Lung microvascular endothelial cell (primary cell): ENCODE measurements at regions not wholly inside any gene's neighbourhood (a gene's known extent, or its start where the extent isn't known, plus 50 kb on each side); places are given as distances from the start of the nearest gene placed in this dataset.

Experiments
- DNase-seq, 2 donors: peaks; one replicate each; pipeline versions ENCODE4 v3.0.0 to v3.0.0-alpha.2; 2010; ENCODE audit warnings: low read depth in 2 of 2

DNA sequence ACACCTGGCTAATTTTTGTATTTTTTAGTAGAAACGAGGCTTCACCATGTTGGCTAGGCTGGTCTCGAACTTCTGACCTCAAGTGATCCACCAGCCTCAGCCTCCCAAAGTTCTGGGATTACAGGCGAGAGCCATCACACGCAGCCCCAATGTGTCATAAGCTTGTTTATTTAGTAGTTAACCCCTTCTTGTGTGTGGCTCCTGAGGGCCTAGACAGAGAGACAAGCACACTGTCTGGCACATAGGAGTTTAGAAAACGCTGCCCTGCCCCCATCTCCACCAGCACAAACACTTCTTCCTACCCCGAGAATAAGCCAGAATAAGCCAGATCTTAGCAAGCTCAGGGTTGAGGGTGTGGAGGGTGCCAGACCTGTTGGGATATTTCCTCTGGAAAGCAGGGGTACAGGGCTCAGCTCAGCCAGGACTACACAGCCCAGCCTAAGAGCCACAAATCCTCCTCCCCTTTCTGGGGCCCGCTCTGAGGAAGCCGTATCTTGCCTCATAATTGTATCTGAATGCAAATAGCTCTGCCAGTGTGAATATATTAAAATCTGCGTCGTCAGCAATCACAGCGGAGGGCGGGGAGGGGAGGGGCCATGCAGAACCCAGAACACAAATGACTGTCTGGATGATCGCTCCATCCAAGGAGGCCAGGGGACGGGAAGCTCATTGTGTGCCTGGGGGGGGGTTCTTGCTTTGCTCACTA lies 247.3 kb downstream of the MN1 start:
- peak in 1 of 2 donors; percentile 12 for DNase-seq

DNA sequence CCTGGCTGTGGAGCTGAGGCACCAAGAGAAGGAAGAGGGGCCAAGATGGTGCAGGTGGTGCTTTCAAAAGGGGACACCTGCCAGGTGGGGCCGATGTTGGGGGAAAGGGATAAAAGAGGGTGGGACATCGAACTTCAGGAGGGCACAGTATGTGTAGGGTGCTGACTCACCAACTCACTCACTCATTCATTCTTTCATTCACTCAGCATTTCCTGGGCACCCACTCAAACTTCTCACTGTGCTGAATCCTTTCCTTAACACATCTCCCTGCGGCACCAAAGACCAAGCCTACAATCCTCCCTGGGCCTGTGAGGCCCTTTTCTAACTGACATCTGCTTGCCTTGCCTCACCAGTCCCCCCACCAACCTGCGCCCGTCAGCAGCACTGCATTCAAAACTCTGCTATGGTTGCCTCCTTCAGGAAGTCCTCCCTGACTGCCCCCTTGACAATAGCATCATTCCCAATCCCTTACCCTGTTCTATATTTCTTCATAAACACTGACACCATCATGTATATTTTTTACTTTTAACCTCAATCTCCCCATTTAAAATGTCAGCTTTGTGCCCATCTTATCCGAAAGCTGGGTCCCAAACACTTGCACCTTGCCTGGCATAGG lies 246.6 kb downstream of the MN1 start:
- DNase-seq = no peak

DNA sequence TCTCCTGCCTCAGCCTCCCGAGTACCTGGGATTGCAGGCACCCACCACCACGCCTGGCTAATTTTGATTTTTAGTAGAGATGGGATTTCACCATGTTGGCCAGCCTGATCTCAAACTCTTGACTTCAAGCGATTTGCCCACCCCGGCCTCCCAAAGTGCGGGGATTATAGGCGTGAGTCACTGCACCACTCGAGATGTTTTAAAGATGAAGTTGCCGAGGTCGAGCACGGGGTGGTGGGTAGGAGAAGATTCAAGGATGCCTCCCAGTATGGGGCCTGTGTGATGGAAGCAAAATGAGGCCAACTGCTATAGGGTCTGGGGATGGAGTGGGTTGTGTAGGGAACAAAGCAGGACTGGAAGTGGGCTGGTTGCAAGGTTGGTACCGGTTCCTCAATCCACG lies 245.2 kb downstream of the MN1 start:
- DNase-seq = no peak

DNA sequence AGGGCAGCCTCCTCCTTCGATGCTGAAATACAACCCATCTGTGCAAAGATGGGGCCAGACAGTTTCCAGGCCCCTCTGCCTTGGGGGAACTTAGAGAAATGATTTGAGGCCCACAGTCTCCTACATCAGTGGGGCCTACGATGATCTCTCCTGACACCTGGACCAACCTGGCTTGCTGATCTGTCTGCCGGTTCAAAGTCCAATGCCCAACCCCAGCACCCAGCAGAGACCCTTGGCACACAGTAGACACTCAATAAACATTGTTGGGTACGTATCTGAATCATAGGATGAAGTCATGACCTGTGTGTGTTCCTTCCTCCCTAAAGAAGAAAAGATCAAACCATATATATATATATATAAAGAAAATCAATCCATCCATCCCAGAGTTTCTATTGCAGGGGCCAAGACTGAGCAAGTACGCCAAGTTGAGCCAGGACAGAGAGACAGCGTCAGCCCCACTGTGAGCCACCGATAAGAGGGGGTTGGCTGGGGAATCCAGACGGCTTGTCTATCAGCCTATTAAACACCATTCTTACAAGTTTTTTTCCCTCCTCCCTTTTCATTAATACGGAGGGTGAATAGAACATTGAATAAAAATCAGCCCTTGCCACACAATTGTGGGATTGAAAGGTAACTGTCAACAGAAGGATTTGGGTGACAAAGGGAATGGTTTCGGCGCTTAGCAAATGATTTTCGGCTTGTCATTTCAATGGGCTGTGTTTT lies 244.1 kb downstream of the MN1 start:
- no peak for DNase-seq

DNA sequence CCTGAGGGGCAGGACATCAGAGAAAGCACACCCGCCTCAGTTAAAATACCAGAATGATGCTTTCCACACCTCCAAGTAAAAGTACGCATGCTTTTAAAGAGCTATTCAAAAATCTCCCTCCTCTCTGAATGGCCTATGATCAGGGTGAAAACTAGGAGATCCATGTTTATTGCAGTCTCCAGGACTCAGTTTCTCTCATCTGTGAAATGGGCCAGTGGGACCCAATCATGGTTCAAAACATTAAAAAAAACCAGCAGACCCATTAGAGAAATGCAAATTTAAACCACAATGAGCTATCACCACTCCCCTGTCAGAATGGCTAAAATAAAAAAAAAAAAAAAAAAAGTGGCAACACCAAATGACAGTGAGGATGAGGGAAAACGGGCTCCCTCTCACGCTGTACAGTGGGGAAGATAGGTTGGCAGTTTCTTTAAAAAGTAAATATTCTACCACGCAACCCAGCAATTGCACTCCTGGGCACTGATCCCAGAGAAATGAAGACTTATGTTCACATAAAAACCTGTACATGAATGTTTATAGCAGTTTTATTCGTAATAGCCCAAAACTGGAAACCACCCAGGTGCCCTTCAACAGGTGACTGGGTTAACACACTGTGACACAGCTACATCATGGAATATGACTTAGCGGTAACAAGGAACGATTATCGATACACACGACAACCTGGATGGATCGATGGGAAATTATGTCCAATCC lies 242.7 kb downstream of the MN1 start:
- no peak for DNase-seq

DNA sequence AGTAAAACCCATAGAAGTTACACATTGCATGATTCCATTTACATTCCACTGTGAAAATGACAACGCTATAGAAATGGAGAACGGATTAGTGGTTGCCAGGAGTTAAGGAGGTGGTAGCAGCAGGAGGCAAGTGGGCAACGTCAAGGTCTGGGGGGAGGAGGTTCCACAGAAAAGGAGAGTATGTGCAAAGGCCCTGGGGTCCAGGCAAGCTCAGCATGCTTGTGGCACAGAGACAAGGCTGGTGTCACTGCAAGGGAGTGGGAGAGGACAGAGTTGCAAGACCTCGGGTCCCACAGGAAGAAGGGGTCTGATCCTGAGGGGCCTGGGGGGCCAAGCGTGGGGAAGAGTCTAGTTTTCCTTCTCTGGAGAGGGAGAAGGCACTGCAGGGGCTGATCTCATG lies 240.8 kb downstream of the MN1 start:
- DNase-seq = no peak

DNA sequence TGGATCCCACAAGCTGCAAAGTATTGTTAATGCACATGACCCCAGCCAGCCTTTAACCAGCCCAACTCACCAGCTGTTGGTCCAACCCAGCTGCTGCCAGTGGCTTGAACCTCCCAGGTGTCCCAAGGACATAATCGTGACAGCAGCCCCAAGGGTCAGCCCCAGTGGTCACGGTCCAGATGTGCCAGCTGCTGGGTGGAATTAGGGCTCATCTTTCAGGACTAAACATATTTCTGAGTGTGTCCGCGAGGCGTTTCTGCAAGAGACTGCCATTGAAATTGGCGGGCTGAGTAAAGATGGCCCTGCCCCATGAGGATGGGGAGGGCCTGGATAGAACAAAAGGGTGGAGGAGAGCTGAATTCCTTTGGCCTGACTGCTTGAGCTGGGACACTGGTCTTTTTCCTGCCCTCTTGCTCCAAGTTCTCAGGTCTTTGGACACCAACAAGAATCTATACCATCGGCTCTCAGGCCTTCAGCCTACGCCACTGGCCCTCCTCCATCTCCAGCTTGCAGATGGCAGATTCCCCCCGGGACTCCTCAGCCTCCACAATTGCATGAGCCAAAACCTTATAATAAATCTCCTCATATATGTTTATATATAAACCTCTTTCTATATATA lies 240.2 kb downstream of the MN1 start:
- DNase-seq = peak in 1 of 2 donors; percentile 15

DNA sequence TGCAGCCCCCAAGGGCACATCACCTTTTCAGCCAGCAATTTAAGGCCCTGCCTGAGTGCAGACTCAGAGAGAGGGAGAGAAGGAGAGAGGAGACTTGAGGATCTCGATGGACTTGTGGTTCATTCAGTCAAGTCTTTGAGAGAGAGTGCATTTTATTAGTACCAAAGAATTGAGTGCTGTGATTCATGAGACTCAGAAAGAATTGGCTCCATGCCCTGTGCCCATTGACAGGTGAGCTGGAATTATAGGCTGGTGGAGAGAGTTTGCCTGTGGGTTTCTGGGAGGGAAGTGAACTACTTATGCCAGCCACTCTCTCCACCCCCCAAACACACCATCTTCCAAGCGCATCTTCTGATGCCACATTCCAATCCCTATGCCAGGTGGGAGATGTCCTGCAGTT lies 236.8 kb downstream of the MN1 start:
- DNase-seq = no peak

DNA sequence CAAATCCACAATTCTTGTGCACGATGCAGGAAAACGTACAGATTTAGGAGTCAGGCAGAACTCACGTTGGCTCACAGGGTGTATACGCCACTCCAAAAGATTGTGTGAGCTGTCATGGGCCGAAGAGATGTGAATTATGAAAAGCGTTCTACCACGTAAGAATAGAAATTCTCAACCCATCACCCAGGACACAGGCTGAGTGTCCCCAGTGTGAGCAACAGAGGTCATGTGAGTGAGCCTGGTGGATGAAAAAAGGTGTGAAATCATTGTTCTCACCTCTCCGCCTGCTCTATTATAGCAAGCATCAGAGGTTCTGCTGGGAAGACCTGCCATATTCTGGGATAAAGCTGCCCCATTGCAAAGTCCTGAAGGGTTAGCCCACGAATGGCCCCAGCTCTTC lies 235.0 kb downstream of the MN1 start:
- DNase-seq = no peak

DNA sequence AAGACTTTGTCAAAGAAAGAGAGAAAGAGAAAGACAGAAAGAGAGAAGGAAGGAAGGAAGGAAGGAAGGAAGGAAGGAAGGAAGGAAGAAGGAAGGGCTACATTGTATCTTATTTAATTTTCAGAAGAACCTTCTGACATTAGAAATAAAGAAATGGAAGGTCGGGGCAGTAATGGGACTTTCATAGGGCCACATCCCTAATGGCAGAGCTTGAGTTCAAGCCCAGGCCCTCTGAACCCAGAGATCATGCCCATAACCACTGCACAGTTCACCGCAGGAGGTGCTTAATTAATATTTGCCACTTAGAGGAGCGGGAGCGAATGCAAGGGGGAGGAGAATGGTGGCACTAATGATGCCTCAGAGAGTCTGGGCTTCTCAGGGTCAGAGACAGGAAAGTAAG lies 233.3 kb downstream of the MN1 start:
- no peak for DNase-seq

DNA sequence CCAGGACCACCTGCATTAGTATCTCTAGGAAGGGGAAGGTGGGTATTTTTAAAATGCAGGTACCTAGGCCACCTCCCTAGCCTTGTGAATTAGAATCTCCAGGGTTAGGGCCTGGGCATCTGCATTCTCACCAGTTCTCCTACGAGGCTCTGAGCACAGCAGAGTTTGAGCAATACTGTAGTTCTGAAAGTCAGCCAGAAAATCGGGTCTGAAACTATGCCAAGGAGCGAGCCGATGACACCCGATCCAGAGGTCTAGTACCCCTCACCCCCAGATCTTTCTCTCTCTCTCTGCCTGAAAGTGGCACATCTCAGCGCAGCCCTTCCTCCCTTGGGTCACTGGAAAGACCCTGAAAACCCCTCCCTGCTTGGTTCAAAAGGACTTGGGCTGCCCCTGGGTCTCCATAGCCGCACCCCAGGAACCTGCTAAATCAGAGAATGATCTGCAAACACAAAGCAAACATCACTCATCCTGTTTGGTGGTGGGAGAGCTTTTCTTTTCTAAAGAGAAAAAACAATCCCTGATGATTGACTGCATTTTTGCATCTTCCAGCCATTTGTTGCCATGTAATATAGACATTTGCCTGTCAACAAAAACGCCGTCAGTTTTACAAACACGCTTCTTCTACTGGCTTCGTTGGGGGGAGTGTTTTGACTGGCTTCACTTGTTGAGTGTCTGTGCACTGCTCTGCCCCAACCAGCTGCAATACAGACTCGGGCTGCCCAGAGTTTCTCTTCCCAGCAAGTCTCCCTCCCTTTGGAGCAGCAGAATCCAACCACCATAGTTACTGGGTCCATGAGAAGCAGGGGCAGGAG lies 229.9 kb downstream of the MN1 start:
- DNase-seq = no peak

DNA sequence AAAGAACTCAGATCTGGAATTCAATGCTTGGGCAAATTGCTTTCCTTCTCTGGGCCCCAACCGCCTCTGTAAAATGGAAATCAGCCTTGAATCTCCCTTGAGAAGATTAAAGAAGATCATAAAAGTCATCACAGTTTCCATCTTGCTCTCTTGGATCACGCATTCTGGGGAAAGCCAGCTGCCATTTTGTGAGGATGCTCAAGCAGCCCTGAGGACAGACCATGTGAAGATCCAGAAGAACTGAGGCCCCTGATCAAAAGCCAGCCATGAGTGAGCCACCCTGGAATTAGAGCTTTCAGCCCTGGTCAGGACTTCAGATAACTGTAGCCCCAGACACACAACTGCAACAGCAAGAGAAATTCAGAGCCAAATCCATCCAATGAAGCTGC lies 229.3 kb downstream of the MN1 start:
- DNase-seq = no peak

DNA sequence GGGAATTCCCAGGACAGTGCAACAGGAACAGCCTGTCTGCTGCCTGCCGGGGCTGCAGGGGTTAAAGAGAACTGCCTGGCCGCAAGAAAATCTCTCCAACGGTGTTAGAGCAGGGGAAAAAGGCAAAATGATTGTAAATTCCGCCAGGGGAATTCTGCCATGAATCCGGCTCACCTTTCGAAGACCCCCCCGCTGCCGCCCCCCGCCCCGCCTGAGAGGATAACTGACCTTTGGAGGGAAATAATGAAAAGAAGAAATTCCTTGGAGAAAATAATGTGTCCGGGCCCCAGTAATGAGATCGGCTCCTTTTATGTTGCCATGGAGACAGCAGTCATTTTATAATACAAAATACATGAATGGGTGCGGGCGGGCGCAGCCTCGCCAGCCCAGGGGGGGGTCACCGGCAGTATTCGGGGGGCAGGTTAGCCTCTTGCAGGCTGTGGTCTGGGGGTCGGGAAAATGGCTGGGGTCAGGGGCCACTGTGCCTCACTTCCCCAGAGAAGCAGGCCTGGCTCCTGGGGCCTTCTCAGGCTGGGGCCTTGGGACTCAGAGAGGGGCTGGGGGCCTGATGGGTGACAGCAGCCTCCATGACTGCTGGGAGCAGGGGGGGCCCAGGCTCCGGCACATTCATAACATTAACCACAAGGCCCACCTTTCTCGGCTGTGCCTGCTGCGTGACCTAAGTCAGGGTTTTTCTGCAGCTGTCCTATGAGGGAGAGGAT lies 228.1 kb downstream of the MN1 start:
- DNase-seq = no peak

DNA sequence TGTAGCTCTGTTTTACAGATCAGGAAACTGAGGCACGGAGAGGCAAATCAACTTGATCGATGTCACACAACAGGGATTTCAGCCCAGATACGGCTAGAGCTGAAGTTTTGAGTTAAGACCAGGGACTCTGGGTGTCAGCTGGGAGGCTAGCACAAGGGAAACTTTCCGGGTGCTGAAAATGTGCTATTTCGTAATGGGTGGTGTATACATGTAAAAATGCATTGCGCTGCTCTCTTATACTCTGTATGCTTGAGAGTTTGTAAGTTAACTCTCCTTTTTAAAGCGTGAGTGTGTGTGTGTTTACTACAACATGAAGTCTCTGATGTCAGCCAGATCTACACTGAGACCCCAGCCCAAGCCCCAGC lies 227.6 kb downstream of the MN1 start:
- no peak for DNase-seq

DNA sequence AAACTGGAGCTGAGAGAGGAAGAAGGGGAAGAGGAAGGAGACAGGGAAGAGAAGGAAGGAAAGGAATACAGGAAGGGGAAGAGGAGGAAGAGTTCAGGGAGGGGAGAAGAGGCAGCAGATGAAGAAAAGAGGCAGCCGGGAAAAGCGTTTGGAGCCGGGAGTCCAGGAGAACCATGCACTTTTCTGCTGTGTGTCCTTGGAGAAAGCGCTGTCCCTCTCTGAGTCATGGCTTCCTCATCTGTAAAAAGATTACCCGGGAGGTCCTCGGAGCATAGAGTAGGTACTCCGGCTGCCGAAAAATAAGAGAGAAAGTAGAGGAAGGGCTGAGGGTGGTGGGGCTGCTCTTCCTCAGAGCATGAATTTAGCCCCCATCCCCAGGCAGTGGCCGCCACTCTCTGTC lies 226.9 kb downstream of the MN1 start:
- DNase-seq = no peak

DNA sequence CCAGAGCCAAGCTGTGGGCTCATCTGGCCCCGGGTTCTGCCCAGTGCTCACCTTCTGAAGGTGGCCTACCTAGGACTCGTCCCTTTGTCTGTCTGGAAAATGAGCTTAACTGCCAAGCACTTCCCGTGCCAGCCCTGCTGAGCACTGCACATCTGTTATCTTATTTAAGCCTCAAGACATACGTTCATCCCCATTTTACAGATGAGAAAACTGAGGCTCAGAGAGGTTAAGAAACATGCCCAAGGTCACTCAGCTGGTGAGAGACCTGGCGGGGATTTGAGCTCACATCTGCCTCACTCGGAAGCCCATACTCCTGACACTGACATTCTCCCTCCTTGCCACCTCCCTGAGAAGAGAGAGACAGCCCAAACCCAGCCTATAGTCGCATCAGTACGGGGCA lies 226.2 kb downstream of the MN1 start:
- no peak for DNase-seq

DNA sequence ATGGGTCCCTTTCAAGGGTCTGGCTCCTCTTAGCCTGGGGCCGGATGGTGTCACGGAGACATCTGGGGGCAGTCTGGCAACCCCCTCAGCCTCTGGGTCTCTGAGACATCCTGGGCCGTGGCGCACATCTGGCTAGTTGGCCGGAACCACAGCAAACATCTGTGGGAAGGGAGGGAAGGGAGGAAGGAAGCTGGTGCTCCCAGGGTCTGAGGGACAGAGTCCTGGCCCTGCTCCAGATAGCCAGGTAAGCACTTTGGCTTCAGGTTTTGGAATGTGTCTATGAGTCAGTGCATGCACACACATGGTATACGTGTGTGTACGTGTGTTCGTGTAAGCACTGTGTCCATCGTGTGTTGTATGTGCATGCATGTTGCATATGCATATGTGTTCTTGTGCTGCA lies 225.1 kb downstream of the MN1 start:
- peak in 1 of 2 donors; percentile 19 for DNase-seq

DNA sequence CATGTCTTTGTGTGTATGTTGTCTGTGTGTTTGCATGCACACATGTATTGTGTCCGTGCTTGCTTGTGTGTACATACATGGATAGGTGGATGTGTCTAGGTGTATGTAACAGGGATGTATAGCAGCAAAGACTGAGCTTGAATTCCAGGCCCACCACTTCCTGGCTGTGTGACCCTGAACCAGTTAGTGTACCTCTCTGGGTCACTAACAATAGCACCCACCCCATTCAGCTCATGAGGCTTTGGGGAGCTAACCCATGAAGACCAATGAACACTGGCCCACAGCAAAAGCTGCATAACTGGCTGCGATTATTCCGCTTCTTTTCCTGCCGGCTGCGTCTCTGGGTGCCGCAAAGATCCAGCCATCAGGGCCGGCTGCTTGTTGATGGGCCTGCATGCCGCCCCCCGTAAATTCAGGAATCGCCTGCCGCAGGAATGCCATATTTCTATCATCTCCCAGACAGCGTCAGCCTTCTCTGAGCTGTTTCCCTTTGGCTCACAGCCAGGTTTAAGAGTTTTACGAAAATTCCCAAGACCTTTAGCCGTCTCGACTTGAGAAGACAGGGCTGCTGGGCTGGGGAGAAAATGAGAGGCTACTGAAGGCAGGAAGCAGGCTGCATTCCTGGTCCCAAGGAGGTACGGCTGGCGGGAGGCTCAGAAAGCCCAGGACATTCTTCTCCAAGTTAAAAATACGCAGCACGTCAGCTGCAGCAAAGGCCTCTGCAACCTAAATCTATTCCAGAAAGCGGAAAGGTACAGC lies 224.6 kb downstream of the MN1 start:
- DNase-seq = peak; percentile 30 to 96

DNA sequence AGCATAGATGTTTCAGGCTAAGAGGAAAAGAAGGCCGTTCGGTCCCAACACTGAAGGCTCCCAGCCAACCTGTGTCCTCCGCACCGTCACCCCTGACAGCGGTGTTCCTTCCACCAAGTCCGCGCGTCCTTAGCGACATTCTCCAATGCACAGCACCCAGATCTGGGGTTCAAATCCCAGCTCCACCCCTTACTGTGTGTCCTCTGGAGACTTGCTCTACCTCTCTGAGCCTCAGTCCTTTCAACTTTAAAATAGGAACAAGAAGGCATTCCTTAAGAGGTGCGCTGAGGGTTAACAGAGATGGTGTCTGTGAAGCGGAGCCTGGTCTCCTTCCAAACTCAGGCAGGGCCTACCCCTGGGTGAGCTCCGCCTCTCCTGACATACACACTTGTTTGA lies 224.0 kb downstream of the MN1 start:
- DNase-seq = no peak
